ENCODE measurements at regions not wholly inside any gene's neighbourhood (a gene's known extent, or its start where the extent isn't known, plus 50 kb on each side); places are given as distances from the start of the nearest gene placed in this dataset.

DNA sequence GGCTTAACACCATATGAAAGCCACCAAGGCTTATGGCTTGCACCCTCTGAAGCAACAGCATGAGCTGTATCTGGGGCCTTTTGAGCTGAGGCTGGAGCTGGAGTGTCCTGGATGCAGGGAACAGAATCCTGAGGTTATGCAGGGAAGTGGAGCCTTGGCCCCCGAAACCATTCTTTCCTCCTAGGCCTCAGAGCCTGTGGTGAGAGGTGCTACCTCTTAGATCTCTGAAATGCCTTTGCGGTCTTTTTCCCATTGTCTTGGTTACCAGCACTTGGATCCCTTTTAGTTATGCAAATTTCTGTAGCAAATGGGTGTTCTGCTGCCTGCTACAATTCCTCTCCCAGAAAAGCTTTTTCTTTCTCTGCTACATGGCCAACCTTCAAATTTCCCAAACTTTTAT is 72.7 kb upstream of the CLPB start:
- TF ChIP-seq ZC3H10 (CRISPR knock-in tag; IDR thresholded peaks at IDR 0.05) (no peak), TSHZ2 (CRISPR knock-in tag; IDR thresholded peaks at IDR 0.05) (no peak), ZNF8 (CRISPR knock-in tag; IDR thresholded peaks at IDR 0.05) (no peak), SNAI2 (CRISPR knock-in tag; IDR thresholded peaks at IDR 0.05) (no peak), ZFP3 (CRISPR knock-in tag; IDR thresholded peaks at IDR 0.05) (no peak), ISL1 (CRISPR knock-in tag; IDR thresholded peaks at IDR 0.05) (no peak), BACH2 (CRISPR knock-in tag; IDR thresholded peaks at IDR 0.05; ENCODE audit: borderline replicate concordance) (no peak), TCF4 (CRISPR knock-in tag; IDR thresholded peaks at IDR 0.05; ENCODE audit: borderline replicate concordance) (no peak), ZFP30 (CRISPR knock-in tag; IDR thresholded peaks at IDR 0.05) (no peak)
- TF ChIP-seq, protein P1, sequence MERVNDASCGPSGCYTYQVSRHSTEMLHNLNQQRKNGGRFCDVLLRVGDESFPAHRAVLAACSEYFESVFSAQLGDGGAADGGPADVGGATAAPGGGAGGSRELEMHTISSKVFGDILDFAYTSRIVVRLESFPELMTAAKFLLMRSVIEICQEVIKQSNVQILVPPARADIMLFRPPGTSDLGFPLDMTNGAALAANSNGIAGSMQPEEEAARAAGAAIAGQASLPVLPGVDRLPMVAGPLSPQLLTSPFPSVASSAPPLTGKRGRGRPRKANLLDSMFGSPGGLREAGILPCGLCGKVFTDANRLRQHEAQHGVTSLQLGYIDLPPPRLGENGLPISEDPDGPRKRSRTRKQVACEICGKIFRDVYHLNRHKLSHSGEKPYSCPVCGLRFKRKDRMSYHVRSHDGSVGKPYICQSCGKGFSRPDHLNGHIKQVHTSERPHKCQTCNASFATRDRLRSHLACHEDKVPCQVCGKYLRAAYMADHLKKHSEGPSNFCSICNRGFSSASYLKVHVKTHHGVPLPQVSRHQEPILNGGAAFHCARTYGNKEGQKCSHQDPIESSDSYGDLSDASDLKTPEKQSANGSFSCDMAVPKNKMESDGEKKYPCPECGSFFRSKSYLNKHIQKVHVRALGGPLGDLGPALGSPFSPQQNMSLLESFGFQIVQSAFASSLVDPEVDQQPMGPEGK (CRISPR knock-in tag; IDR thresholded peaks at IDR 0.05; ENCODE audit: borderline replicate concordance), result no peak
- TF ChIP-seq, protein P2, sequence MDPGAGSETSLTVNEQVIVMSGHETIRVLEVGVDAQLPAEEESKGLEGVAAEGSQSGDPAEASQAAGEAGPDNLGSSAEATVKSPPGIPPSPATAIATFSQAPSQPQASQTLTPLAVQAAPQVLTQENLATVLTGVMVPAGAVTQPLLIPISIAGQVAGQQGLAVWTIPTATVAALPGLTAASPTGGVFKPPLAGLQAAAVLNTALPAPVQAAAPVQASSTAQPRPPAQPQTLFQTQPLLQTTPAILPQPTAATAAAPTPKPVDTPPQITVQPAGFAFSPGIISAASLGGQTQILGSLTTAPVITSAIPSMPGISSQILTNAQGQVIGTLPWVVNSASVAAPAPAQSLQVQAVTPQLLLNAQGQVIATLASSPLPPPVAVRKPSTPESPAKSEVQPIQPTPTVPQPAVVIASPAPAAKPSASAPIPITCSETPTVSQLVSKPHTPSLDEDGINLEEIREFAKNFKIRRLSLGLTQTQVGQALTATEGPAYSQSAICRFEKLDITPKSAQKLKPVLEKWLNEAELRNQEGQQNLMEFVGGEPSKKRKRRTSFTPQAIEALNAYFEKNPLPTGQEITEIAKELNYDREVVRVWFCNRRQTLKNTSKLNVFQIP (CRISPR knock-in tag; IDR thresholded peaks at IDR 0.05; ENCODE audit: borderline replicate concordance, low read depth), result no peak

DNA sequence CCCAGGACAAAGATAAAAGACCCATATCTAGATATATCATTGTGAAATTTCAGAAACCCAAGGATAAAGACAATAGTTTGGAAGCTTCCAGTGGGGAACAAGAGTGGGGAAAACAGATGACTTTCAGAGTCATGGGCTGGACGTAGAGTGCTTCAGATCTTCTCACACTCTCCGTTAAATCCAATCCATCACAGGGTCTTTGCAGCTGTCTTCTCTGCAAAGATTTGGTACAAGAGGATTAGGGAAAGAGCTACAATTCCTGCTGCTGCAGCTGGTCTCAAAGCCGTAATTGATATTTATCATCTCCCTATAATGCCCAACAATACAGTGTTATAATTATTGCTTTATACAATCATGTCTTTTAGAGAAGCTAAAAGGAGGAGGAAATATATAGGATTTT is 63.4 kb upstream of the CLPB start:
- no peak for ATAC-seq
- TF ChIP-seq ZNF8 (CRISPR knock-in tag; IDR thresholded peaks at IDR 0.05), result no peak
- no peak for TF ChIP-seq TCF4 (CRISPR knock-in tag; IDR thresholded peaks at IDR 0.05; ENCODE audit: borderline replicate concordance)

More for the DNA sequence above, 72.7 kb upstream of the CLPB start:
- ATAC-seq, result no peak

DNA sequence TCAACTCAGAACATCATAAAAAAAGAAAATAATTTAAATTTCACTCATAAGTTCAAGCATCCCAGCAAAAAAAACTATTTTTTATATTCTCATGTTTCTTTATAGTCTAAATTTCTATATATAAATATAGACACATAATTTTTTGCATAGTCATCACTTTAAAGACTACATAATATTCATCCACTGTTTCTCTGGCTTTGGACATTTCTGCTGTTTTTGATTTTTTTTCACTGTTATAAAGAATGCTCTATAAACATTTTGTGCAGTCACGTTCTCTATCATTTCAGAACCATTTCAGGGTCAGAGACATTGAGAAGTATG is 59.7 kb upstream of the CLPB start:
- TF ChIP-seq ESRRG (CRISPR knock-in tag; IDR thresholded peaks at IDR 0.05), result no peak
- TF ChIP-seq, protein P2 (CRISPR knock-in tag; IDR thresholded peaks at IDR 0.05; ENCODE audit: borderline replicate concordance, low read depth), result no peak
- ATAC-seq, result no peak

GRCh38 chr11:72493426-72494108 is 59.2 kb upstream of the CLPB start:
- TF ChIP-seq ZNF8 (CRISPR knock-in tag; IDR thresholded peaks at IDR 0.05) (no peak), ZNF565 (CRISPR knock-in tag; conservative IDR thresholded peaks at IDR 0.05; ENCODE audit: low read depth) (no peak), ZFP30 (CRISPR knock-in tag; IDR thresholded peaks at IDR 0.05) (no peak), CSDC2 (CRISPR knock-in tag; IDR thresholded peaks at IDR 0.05) (no peak), TCF4 (CRISPR knock-in tag; IDR thresholded peaks at IDR 0.05; ENCODE audit: borderline replicate concordance) (no peak), ZFP3 (CRISPR knock-in tag; IDR thresholded peaks at IDR 0.05) (no peak), BACH2 (CRISPR knock-in tag; IDR thresholded peaks at IDR 0.05; ENCODE audit: borderline replicate concordance) (no peak), TOX (CRISPR knock-in tag; IDR thresholded peaks at IDR 0.05; ENCODE audit: borderline replicate concordance) (no peak), PPARA (CRISPR knock-in tag; IDR thresholded peaks at IDR 0.05; ENCODE audit: borderline replicate concordance) (no peak), SNAI2 (CRISPR knock-in tag; IDR thresholded peaks at IDR 0.05) (no peak), ISL1 (CRISPR knock-in tag; IDR thresholded peaks at IDR 0.05) (no peak), GLIS3 (CRISPR knock-in tag; IDR thresholded peaks at IDR 0.05) (no peak), OSR1 (CRISPR knock-in tag; IDR thresholded peaks at IDR 0.05) (no peak)
- TF ChIP-seq, protein P3, sequence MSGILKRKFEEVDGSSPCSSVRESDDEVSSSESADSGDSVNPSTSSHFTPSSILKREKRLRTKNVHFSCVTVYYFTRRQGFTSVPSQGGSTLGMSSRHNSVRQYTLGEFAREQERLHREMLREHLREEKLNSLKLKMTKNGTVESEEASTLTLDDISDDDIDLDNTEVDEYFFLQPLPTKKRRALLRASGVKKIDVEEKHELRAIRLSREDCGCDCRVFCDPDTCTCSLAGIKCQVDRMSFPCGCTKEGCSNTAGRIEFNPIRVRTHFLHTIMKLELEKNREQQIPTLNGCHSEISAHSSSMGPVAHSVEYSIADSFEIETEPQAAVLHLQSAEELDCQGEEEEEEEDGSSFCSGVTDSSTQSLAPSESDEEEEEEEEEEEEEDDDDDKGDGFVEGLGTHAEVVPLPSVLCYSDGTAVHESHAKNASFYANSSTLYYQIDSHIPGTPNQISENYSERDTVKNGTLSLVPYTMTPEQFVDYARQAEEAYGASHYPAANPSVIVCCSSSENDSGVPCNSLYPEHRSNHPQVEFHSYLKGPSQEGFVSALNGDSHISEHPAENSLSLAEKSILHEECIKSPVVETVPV (CRISPR knock-in tag; IDR thresholded peaks at IDR 0.05), result no peak
- TF ChIP-seq, protein P2 (CRISPR knock-in tag; IDR thresholded peaks at IDR 0.05; ENCODE audit: borderline replicate concordance, low read depth), result no peak
- TF ChIP-seq, protein P1 (CRISPR knock-in tag; IDR thresholded peaks at IDR 0.05; ENCODE audit: borderline replicate concordance), result no peak
- no peak for ATAC-seq

Data from SK-N-SH treated with all-trans-retinoic acid at 6 μM for 48 hours (cell line).